HG03439 (cell line): ENCODE measurements at regions not wholly inside any gene's neighbourhood (a gene's known extent, or its start where the extent isn't known, plus 50 kb on each side); places are given as distances from the start of the nearest gene placed in this dataset.

Experiments
- ATAC-seq: cut with Tn5 transposase; IDR thresholded peaks from one replicate; pipeline ENCODE4 v1.9.1; 2021; ENCODE audit warnings: mild to moderate bottlenecking, moderate library complexity; ENCODE audit not compliant: unreplicated experiment

DNA sequence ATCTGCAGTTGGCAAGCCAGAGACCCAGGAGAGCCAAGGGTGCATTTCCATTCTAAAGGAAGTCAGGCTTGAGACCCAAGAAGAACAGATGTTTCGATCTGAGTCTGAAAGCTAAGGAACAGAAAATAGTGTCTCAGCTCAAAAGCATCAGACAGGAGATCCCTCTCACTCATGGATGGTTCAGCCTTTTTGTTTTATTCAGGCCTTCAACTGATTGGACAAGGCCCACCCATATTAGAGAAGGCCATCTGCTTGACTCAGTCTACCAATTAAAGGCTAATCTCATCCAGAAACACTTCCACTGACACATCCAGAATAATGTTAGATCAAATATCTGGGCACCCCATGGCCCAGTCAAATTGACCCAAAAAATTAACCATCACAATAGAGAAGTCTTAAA, 255.0 kb downstream of the TXNL1 start:
- no peak for ATAC-seq

DNA sequence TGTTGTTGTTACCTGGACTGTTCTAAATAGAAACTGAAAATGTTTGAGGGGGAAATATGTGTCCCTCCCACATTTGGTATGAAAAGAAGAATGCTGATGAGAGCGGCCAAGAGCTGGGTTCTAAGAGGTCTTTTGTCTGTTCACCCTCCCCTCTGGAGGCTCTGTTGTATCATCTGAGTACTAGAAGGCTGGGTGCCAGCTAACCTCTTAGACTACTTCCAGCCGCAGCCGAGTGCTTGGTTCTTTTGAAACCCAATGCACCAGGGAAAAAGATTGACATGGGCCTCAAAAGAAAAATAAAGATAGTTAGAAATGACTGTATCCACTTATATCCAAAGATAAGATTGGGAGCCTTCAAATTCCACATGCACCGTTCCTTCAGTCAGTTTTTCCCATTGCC, 255.9 kb downstream of the TXNL1 start:
- no peak for ATAC-seq

DNA sequence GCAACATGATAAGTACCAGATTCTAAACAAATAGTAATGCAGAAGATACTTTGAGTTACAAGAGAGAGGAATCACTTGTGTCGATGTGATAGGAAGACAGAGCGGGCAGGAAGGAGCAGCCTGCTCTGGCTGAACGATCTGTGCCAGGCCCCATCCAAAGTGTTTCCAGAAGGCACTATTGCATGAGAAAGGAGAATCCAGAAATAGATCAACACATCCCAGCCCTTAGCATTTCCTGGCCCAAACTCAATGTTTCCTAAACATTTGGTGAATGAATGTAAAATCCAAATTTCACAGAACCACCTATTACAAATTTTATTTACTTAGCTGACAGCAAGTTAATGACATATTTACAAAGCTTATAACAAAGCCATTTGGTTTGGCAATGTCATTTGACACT, 257.2 kb downstream of the TXNL1 start:
- ATAC-seq: no peak

DNA sequence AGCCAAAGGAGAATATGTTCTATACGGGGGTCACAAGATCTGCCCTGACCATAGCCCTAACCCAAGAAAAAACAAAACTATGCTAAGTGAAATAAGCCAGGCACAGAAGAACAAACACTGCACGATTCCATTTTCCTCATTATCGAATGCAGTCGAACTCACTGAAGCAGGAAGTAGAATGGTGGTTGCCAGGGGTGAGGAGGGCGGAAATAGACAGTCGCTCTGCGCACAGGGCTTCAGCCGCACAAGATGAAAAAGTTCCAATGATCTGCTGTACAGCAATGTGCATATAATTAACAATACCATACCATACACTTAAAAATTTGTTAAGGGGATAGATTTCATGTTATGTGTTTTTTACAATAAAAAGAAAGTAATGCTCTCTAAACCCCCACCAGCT, 257.7 kb downstream of the TXNL1 start:
- ATAC-seq: no peak

DNA sequence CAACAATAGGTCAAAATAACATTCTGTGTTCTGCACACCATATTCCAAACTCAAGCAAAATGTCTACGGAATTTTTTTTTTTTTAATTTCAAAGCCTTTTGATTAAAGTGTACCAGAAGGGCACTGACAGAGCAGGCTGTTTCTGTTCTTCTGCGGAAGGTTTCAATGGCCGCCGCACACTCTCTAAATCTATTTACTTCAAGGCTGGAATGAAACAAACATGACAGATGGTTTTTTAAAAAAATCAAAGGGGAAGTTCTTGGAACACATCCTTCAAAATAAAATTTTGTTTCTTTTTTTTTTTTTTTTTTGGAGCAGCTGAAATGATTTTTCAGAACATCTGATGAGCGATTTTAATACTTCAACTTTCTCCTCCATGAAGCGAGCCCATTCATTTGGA, 259.1 kb downstream of the TXNL1 start:
- no peak for ATAC-seq

DNA sequence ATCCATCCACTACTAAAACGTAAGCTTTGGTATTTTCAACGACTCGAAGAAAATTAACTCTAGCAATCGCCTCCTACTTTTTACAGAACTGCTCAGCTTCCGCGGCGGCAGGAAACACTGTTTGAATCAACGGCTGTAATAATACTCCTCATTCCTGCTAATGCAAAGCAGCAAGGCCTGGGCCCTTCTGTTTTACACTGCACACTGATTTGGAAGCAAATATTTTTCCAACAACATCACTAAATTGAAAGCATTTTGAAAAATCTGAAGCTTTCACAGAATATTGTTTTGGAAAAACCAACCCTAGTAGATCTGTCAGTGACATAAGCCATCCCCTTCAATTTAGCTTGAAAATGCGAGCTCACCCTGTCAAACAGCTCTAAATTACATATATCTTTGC, 261.2 kb downstream of the TXNL1 start:
- no peak for ATAC-seq

DNA sequence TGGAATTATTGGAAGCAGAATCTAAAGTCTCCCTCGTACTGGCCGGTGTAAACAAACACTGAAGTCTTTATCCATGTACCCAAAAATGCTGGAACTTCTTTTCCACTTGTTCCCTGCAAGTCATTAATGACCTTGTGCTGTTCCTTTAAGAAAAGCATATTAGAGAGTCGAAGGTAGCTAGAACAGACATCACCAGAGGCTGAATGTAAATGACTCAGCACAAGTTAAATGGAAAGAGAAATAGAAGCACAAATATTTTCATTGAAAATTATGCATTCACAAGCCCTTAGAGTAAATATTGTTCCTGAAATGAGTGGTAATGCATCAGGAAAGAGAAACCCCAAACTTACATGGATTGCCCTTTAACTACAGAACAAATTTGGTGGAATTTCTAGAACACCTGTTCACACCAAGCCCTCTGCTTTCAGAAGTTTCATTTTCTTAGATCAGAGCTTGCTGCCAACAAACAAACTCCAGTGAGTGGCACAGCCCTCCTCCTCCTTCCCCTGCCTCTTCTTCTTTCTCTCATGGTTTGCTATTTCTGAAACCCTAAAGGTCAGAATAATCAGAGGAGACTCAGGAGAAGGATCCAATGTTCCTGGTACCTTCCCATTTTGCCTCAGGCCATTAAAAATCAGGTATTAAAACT, 264.3 kb downstream of the TXNL1 start:
- ATAC-seq: no peak

DNA sequence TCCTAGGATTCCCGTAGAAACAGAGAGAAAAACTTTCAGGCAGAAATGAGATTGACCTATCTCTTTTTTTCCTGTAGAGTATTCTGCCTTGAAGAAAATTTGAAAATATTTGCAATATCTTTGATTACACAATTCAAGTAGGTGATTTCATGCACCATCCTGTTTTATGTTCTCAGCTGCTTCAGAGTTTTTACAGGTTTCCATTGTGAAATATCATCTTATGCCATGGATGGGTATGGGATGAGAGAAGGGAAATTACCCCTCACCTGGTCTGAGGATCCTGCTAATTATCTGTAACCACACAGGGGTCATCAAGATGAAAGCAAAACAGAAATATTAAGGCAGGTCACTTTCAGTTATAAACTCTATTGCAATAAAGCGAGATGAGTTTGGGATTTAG, 264.8 kb downstream of the TXNL1 start:
- ATAC-seq: no peak

DNA sequence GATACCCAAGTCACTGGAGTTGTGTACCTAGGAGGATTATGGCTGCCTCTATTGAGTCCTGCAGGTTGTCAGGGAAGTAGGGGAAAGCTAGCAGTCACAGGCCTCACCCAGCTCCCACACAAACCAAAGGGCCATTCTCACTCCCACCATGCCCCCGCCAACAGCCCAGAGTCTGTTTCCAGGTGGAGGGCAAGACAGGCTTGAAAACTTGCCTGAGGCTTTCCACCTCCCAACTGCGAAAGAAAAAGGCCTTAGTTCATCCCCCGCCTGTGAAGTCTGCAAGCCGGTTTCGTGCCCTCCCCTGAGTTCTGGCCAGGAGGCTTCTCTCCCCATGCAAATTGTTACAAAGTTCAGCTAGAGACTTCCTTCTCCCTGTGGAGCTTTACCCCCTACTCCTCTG, 270.3 kb downstream of the TXNL1 start:
- ATAC-seq: no peak

DNA sequence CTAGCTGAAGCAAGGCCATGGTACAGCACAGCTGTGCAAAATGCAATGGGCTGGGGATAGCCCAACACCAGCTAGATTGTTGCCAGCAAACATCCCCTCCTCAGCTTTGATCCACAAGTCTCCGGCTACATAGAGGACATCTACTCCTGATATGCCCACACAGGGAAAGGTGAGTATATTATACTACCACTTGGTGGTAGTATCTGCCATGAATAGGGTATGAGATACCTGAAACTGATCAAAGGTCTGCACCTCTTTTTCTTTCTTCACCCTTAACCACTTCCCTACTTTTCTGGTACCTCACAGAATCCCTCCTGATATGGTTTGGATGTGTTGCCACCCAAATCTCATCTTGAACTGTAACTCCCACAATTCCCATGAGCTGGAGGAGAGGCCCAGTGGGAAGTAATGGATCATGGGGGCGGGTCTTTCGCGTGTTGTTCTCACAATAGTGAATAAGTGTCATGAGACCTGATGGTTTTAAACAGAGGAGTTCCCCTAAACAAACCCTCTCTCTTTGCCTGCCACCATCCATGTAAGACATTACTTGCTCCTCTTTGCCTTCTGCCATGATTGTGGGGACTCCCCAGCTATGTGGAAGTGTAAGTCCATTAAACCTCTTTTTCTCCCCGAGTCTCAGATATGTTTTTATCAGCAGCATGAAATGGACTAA, 279.6 kb downstream of the TXNL1 start:
- no peak for ATAC-seq

DNA sequence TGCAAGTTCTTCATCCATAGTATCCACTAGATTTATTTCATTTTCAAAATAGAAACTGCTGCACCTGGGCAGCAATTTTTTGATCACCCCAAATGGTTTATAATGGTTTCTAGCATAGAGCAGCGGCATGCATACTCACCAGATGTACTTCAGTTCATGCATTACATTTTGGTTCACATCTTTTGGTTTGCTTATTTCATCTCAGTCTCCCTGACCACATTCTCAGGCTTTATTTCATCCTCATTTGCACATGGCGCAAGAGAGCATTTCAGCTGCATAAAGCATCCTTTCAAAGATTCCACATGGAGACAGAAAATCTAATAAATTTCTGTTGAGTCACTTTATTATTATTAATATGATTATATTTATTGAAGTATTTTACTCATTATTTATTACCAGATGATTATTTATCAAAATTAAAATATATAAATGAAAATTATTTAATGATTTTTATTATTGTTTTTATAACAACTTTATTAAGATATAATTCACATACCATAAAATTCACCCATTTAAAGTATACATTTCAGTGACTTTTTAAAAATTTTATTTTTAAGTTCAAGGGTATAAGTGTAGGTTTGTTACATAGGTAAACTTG, 284.6 kb downstream of the TXNL1 start:
- ATAC-seq: no peak

DNA sequence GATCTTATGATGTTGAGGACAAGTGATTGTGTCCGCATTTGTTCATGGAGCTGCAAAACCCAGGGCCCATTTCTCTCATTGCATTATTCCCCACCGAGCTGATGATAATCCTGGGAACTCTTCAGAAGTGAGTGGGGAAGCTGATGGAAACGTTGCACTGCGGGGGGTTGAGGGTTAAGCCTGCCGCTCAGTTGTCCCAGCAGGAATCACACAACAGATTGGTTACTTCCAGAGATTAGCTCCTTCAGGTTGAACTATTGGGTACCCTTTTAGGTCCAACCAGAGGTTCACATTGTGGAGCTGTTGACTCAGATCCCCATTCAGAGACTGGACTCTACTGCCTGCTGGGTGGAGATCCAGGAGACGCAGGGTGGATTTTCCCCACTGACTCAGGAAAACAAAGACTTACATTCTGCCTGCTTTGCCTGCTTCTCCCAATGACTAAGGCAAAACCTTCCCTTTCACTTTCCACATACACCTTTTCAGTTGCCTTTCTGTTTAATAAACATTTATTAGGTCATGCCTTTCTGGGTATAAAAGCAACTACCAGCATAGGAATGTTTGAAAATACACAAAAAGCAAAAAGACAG, 286.4 kb downstream of the TXNL1 start:
- ATAC-seq: no peak

DNA sequence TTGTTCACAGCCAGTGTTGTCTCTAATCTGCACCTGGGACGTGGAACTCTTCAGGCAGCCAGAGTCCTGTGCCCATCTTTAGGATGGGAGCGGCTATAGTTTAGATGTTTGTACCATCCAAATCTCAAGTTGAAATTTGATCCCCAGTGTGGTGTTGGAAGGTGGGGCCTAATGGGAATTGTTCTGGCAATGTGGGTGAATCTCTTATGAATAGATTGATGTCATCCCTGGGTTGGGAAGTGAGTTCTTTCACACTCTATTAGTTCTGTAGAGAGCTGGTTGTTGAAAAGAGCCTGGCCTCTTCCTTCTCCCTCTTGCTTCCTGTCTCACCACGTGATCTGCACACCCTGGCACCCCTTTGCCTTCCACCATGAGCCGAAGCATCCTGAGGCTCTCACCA, 300.9 kb downstream of the TXNL1 start:
- ATAC-seq: no peak

DNA sequence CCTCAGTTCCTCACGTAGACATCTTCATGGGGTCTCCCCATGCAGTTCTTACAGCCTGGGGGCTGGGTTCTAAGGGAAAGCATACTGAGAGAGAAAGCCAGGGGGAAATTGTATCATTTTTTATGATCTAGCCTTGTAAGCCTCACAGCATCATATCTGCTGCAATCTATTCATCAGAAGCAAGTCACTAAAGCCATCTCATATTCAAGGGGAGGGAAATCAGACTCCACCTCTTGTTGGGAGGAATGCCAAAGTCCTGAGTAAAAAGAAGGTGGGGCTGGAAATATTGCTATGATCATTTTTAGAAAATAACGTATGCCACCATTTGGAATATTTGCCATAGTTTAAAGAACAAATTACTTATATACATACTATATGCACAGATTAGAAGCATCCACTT, 304.6 kb downstream of the TXNL1 start:
- no peak for ATAC-seq

DNA sequence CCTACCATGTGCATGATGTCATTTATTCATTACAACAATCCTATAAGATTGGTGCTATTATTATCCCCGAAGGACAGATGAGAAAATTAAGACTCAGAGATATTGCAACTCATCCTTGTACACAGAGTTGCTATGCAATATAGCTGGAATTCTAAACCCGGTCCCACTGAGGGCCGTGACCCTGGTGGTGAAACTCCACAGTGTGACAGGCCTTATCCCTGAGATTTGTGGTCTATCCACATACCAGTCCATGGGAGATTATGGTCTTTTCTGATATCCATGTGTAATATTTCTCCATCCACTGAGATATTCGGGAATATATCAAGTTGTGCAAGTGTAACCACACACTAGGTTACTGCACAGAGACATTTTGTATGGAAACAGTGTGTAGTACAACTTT, 305.2 kb downstream of the TXNL1 start:
- ATAC-seq: no peak

DNA sequence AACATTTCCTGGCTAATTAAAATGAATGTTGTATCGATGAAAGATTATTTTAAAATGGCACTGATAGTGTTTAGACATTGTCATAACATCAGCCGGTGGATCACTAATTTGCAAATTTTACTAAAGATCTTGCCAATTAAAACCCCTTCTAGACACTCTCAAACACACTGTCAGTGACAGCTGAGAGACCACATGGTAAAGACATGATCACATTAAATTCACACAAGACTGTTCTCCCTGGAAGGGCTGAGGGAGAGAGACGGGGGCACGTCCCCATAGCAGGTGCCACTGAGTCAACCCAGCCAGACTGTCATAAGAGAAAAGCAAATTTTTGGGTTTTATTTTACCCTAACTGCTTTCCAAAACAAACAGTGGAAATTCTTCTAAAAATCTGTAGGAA, 306.0 kb downstream of the TXNL1 start:
- no peak for ATAC-seq

DNA sequence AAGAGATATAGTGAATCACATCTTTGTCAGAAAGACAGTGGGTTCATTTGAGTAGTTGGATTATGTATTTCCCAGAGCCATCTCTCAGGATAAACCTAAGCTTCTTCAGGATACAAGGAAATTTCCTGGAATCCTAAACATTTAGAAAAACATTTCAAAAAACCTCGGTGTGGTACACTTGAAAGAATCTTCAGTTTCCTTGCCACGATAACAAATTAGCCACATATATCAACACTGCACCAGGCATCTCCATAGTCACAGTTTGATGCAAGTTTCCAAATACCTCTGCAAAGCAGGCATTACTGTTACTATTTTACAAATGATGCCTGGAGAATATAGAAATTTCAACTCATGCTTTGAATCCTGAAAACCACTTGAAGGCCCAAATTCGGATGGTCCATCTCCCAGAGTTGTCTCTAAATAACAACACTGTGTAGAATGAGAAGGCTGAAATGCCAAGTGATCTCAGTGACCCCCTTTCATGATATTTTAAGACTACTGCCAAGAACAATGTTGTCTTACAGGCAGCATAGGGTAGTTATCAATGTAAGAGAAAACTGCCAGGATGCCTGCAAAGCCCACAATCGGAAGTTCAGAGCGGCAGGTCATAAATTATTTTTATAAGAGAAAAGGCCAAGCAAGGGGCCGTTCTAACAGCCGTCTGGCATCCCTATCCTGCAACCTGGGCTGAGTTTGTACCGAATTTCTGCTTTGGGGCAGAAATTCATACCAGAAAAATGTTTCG, 307.9 kb downstream of the TXNL1 start:
- no peak for ATAC-seq

DNA sequence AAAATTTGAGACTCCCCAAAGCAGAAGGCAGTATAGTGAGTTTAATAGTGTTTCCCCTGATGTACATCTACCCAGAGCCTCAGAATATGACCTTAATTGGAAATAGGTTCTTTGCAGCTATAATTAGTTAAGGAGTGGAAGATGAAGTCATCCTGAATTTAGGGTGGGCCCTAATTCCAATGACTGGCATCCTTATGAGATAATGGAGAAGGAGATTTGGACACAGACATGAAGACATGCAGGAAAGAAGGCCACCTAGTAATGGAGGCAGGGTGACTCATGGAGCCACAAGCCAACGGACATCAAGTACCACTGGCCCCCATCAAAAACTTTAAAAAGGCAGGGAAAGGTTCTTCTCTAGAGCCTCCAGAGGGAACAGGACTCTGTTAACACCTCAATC, 308.9 kb downstream of the TXNL1 start:
- ATAC-seq: no peak

DNA sequence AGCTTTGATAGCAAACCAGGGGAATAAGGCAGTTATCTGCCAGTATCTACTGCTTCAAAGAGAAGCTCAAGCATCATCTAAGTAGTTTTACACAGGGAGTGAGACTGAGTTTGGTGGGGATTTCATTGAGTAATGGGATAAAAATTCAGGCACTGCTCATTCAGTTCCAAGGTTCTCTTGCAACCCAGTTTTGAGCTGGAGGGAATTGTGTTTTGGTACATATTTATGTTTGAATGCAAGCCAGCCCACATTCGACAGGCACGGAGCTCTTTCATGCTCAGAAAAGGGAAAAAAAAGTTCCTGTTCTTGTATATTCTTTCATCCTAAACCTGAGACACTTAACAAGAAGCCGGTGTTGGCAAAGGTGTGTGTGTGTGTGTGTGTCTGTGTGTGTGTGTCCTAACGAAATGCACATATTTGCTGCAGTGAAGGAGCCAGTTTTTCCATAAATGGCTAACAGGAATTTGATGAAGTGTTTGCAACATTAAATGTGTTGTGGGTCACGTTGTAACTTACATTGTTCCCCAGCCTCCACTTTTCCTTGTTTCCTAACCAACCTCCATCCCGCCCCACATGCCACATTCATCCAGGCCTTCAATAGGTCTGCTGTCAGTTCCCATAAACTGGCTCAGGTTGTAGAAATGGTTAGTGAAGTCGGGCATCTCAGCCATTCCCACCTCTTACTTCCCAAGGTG, 311.1 kb downstream of the TXNL1 start:
- no peak for ATAC-seq

DNA sequence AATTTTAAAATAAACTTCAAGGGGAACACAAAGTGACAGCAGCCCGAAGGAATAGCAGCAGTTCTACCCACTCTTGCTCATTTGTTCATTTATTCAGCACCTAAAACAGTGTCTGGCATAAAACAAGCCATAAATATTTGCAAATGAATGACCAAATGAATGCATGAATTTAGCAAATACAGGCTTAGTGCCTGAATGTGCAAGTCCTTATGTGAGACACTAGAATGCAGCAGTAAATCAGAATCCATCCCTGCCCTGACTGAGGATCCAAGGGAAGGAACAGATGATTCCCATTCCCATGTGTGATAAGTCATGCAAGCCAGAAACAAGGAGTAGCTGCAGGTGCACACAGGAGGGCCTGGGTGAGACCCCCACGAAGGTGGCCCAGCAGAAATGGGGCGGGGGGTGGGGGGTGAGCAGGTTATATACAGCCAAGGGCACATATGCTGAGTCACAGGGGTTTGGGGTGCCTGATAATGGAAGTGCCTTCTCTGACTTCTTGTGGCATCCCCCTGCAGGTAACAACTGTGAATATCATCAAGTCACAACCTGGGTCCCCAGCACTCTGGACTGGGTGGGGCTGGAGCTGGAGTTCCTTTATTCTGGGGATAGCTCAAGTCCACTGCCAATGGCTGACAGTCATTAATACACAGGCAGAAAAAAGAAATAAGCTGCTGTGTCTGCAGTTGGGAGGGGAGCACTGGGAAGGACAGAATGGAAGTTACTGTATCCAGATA, 311.9 kb downstream of the TXNL1 start:
- no peak for ATAC-seq
